Endodermal cell (in vitro differentiated cells): ENCODE measurements at regions not wholly inside any gene's neighbourhood (a gene's known extent, or its start where the extent isn't known, plus 50 kb on each side); places are given as distances from the start of the nearest gene placed in this dataset.

Experiments used
- DNase-seq: peaks from one replicate; pipeline ENCODE4 v3.0.0-alpha.2; 2017
- H3K27ac ChIP-seq: 2 replicates; pipeline ENCODE4 v1.5.1; 2013; ENCODE audit warnings: mild to moderate bottlenecking, low read depth, low read length, moderate library complexity
- H3K27me3 ChIP-seq: 2 replicates; pipeline ENCODE4 v1.6.1; 2013; ENCODE audit warnings: mild to moderate bottlenecking, low read length, moderate library complexity; ENCODE audit not compliant: insufficient read depth, control insufficient read depth, poor library complexity, severe bottlenecking
- H3K36me3 ChIP-seq: 2 replicates; pipeline ENCODE4 v1.7.0; 2013; ENCODE audit warnings: mild to moderate bottlenecking, low read length, moderate library complexity; ENCODE audit not compliant: control insufficient read depth, insufficient read depth
- H3K4me1 ChIP-seq: one replicate; pipeline ENCODE4 v1.7.0; 2013; ENCODE audit warnings: low read length; ENCODE audit not compliant: control insufficient read depth, insufficient read depth
- H3K4me3 ChIP-seq: 2 replicates; pipeline ENCODE4 v1.5.1; 2013; ENCODE audit warnings: mild to moderate bottlenecking, low read length, moderate library complexity
- H3K9ac ChIP-seq: 2 replicates; pipeline ENCODE4 v1.6.1; 2013; ENCODE audit warnings: mild to moderate bottlenecking, low read length, moderate library complexity; ENCODE audit not compliant: poor library complexity, severe bottlenecking; ENCODE audit errors: extremely low read depth
- H3K9me3 ChIP-seq: 2 replicates; pipeline ENCODE4 v1.6.1; 2013; ENCODE audit warnings: mild to moderate bottlenecking, low read length, moderate library complexity; ENCODE audit not compliant: control insufficient read depth
- H3K27ac Mint-ChIP-seq: 2 replicates; pipeline ENCODE4 v1.8.0; 2020; ENCODE audit warnings: mixed read lengths
- H3K27me3 Mint-ChIP-seq: 2 replicates; pipeline ENCODE4 v1.8.0; 2021; ENCODE audit warnings: mild to moderate bottlenecking, mixed read lengths; ENCODE audit not compliant: insufficient read depth
- H3K36me3 Mint-ChIP-seq: 2 replicates; pipeline ENCODE4 v1.8.0; 2020; ENCODE audit warnings: low read depth, mixed read lengths
- H3K4me1 Mint-ChIP-seq: 2 replicates; pipeline ENCODE4 v1.8.0; 2020; ENCODE audit warnings: mixed read lengths
- H3K4me3 Mint-ChIP-seq: 2 replicates; pipeline ENCODE4 v1.8.0; 2020; ENCODE audit warnings: mild to moderate bottlenecking, moderate library complexity, mixed read lengths
- H3K9me3 Mint-ChIP-seq: 2 replicates; pipeline ENCODE4 v1.8.0; 2020; ENCODE audit warnings: mild to moderate bottlenecking, mixed read lengths
- CTCF ChIP-seq: fragments of 200-600 bp; sonication (generic); conservative IDR thresholded peaks from 2 replicates; pipeline ENCODE4 v1.5.0; 2021; ENCODE audit warnings: antibody characterized with exemption, mild to moderate bottlenecking
- WGBS, 2 experiments: methylation state at CpG; one replicate each; pipeline versions ENCODE4 v1.1.5 to v1.1.7; 2013; ENCODE audit warnings: missing lambda C conversion rate in 2 of 2, mixed read lengths in 1 of 2; ENCODE audit not compliant: insufficient coverage in 1 of 2, insufficient read length in 1 of 2; 5-methylcytosine and 5-hydroxymethylcytosine counted together

- Histone ChIP-seq H3K9me3 (peaks cover 15% of the 10 kb centered on the region), H3K4me1 (no peaks in the 10 kb centered on the region), H3K9ac (no peak overlapping the region), H3K36me3 (no peaks in the 10 kb centered on the region), H3K4me3 (no peak overlapping the region), H3K27ac (no peak overlapping the region), H3K27me3 (no peaks in the 10 kb centered on the region)
- peak; percentile 57 for DNase-seq
- Mint-ChIP-seq H3K4me1 (peaks cover 7% of the 10 kb centered on the region), H3K27ac (no peak overlapping the region), H3K36me3 (peaks cover 5% of the 10 kb centered on the region), H3K27me3 (no peaks in the 10 kb centered on the region), H3K9me3 (peaks cover 36% of the 10 kb centered on the region), H3K4me3 (no peak overlapping the region)
- 72 to 74% methylated on average over 6 of the region's 6 CpGs for WGBS, 2 experiments
- no peak for TF ChIP-seq CTCF
These were observed 661.0 kb upstream of the PTBP2 start for GRCh38 chr1:96060621-96061020.

GRCh38 chr1:96072021-96072420 is 649.6 kb upstream of the PTBP2 start:
- peaks cover 13% of the 10 kb centered on the region for H3K4me1 ChIP-seq
- H3K9ac ChIP-seq = no peak overlapping the region
- no peak overlapping the region for H3K4me3 ChIP-seq
- H3K4me1 Mint-ChIP-seq = peaks cover 26% of the 10 kb centered on the region
- no peaks in the 10 kb centered on the region for H3K36me3 ChIP-seq
- no peaks in the 10 kb centered on the region for H3K9me3 Mint-ChIP-seq
- H3K27me3 Mint-ChIP-seq = no peaks in the 10 kb centered on the region
- H3K27me3 ChIP-seq = no peaks in the 10 kb centered on the region
- no peak overlapping the region for H3K27ac Mint-ChIP-seq
- no peak for DNase-seq
- H3K36me3 Mint-ChIP-seq = no peaks in the 10 kb centered on the region
- no peak overlapping the region for H3K27ac ChIP-seq
- WGBS, 2 experiments = 94 to 100% methylated on average over 3 of the region's 3 CpGs
- no peaks in the 10 kb centered on the region for H3K9me3 ChIP-seq
- H3K4me3 Mint-ChIP-seq = no peak overlapping the region
- no peak for TF ChIP-seq CTCF

GRCh38 chr1:96073100-96073499 is 648.5 kb upstream of the PTBP2 start:
- Histone ChIP-seq H3K9me3 (no peaks in the 10 kb centered on the region), H3K9ac (no peak overlapping the region), H3K4me1 (peaks cover 13% of the 10 kb centered on the region), H3K27ac (no peak overlapping the region), H3K27me3 (no peaks in the 10 kb centered on the region), H3K4me3 (no peak overlapping the region), H3K36me3 (no peaks in the 10 kb centered on the region)
- Mint-ChIP-seq H3K4me1 (peaks cover 26% of the 10 kb centered on the region), H3K27ac (no peak overlapping the region), H3K4me3 (no peak overlapping the region), H3K9me3 (no peaks in the 10 kb centered on the region), H3K27me3 (no peaks in the 10 kb centered on the region), H3K36me3 (no peaks in the 10 kb centered on the region)
- 96 to 100% methylated on average over 1 of the region's 1 CpG for WGBS, 2 experiments
- TF ChIP-seq CTCF = no peak
- DNase-seq = no peak
